ENCODE measurements at regions not wholly inside any gene's neighbourhood (a gene's known extent, or its start where the extent isn't known, plus 50 kb on each side); places are given as distances from the start of the nearest gene placed in this dataset.

- Mint-ChIP-seq H3K27me3 (ENCODE audit: unreplicated experiment) (no peaks in the 10 kb centered on the region), H3K36me3 (ENCODE audit: unreplicated experiment) (no peaks in the 10 kb centered on the region), H3K27ac (ENCODE audit: unreplicated experiment) (no peak overlapping the region), H3K4me3 (ENCODE audit: unreplicated experiment) (no peak overlapping the region), H3K9me3 (ENCODE audit: unreplicated experiment) (peaks cover 3% of the 10 kb centered on the region), H3K4me1 (ENCODE audit: unreplicated experiment) (peaks cover 11% of the 10 kb centered on the region)
- no peak for TF ChIP-seq CTCF (IDR thresholded peaks at IDR 0.05)
- DNase-seq (ENCODE audit: extremely low spot score, unreplicated experiment) = no peak
Measured at GRCh38 chr1:79519084-79519760, 512.7 kb upstream of the ADGRL4 start.

GRCh38 chr1:79517470-79518224, 511.1 kb upstream of the ADGRL4 start:
- no peak for TF ChIP-seq CTCF (IDR thresholded peaks at IDR 0.05)
- peaks cover 11% of the 10 kb centered on the region for H3K4me1 Mint-ChIP-seq (ENCODE audit: unreplicated experiment)
- no peaks in the 10 kb centered on the region for H3K9me3 Mint-ChIP-seq (ENCODE audit: unreplicated experiment)
- DNase-seq (ENCODE audit: extremely low spot score, unreplicated experiment) = no peak
- no peak overlapping the region for H3K27ac Mint-ChIP-seq (ENCODE audit: unreplicated experiment)
- H3K4me3 Mint-ChIP-seq (ENCODE audit: unreplicated experiment) = no peak overlapping the region
- no peaks in the 10 kb centered on the region for H3K36me3 Mint-ChIP-seq (ENCODE audit: unreplicated experiment)
- H3K27me3 Mint-ChIP-seq (ENCODE audit: unreplicated experiment) = no peaks in the 10 kb centered on the region

GRCh38 chr1:79507770-79508169, 501.2 kb upstream of the ADGRL4 start:
- Mint-ChIP-seq H3K4me1 (ENCODE audit: unreplicated experiment) (no peaks in the 10 kb centered on the region), H3K27me3 (ENCODE audit: unreplicated experiment) (no peaks in the 10 kb centered on the region), H3K4me3 (ENCODE audit: unreplicated experiment) (no peak overlapping the region), H3K36me3 (ENCODE audit: unreplicated experiment) (no peaks in the 10 kb centered on the region), H3K9me3 (ENCODE audit: unreplicated experiment) (no peaks in the 10 kb centered on the region), H3K27ac (ENCODE audit: unreplicated experiment) (no peak overlapping the region)
- no peak for DNase-seq (ENCODE audit: extremely low spot score, unreplicated experiment)
- TF ChIP-seq CTCF (IDR thresholded peaks at IDR 0.05) = no peak

GRCh38 chr1:79501153-79501552, 494.6 kb upstream of the ADGRL4 start:
- Mint-ChIP-seq H3K27me3 (ENCODE audit: unreplicated experiment) (no peaks in the 10 kb centered on the region), H3K9me3 (ENCODE audit: unreplicated experiment) (no peaks in the 10 kb centered on the region), H3K27ac (ENCODE audit: unreplicated experiment) (no peak overlapping the region), H3K36me3 (ENCODE audit: unreplicated experiment) (no peaks in the 10 kb centered on the region), H3K4me3 (ENCODE audit: unreplicated experiment) (no peak overlapping the region), H3K4me1 (ENCODE audit: unreplicated experiment) (no peaks in the 10 kb centered on the region)
- DNase-seq (ENCODE audit: extremely low spot score, unreplicated experiment) = no peak
- TF ChIP-seq CTCF (IDR thresholded peaks at IDR 0.05) = no peak

- Mint-ChIP-seq H3K9me3 (ENCODE audit: unreplicated experiment) (no peaks in the 10 kb centered on the region), H3K4me3 (ENCODE audit: unreplicated experiment) (no peak overlapping the region), H3K27me3 (ENCODE audit: unreplicated experiment) (no peaks in the 10 kb centered on the region), H3K4me1 (ENCODE audit: unreplicated experiment) (no peaks in the 10 kb centered on the region), H3K27ac (ENCODE audit: unreplicated experiment) (no peak overlapping the region), H3K36me3 (ENCODE audit: unreplicated experiment) (no peaks in the 10 kb centered on the region)
- TF ChIP-seq CTCF (IDR thresholded peaks at IDR 0.05) = no peak
- no peak for DNase-seq (ENCODE audit: extremely low spot score, unreplicated experiment)
Measured at GRCh38 chr1:79499541-79499940, 493.0 kb upstream of the ADGRL4 start.
